BE2C (cell line): ENCODE measurements at regions not wholly inside any gene's neighbourhood (a gene's known extent, or its start where the extent isn't known, plus 50 kb on each side); places are given as distances from the start of the nearest gene placed in this dataset.

Experiments
- DNase-seq: peaks from one replicate; pipeline ENCODE4 v3.0.0-alpha.2; 2020
- H3K27me3 ChIP-seq: fragments of 250-450 bp; sonication (Bioruptor Pico); 2 replicates; pipeline ENCODE4 v1.5.1; 2020; ENCODE audit warnings: mild to moderate bottlenecking
- H3K36me3 ChIP-seq: fragments of 250-450 bp; sonication (Bioruptor Pico); 2 replicates; pipeline ENCODE4 v1.5.1; 2020; ENCODE audit warnings: mild to moderate bottlenecking
- H3K4me1 ChIP-seq: fragments of 250-450 bp; sonication (Bioruptor Pico); 2 replicates; pipeline ENCODE4 v1.5.1; 2020
- H3K4me3 ChIP-seq: 2 replicates; pipeline ENCODE4 v1.5.1; 2011; ENCODE audit warnings: low read depth, low read length
- H3K9me3 ChIP-seq: fragments of 250-450 bp; sonication (Bioruptor Pico); 2 replicates; pipeline ENCODE4 v1.5.1; 2020
- CTCF ChIP-seq: IDR thresholded peaks from 2 replicates; pipeline ENCODE4 v1.5.1; 2012; ENCODE audit warnings: mild to moderate bottlenecking, low read depth, low read length

GRCh38 chr3:168396861-168397260 is 301.1 kb upstream of the GOLIM4 start:
- H3K9me3 ChIP-seq, result no peaks in the 10 kb centered on the region
- TF ChIP-seq CTCF, result no peak
- no peaks in the 10 kb centered on the region for H3K36me3 ChIP-seq
- H3K27me3 ChIP-seq, result no peaks in the 10 kb centered on the region
- H3K4me1 ChIP-seq, result no peaks in the 10 kb centered on the region
- H3K4me3 ChIP-seq, result no peak overlapping the region
- no peak for DNase-seq

GRCh38 chr3:168395551-168395950 is 299.8 kb upstream of the GOLIM4 start:
- no peak overlapping the region for H3K4me3 ChIP-seq
- DNase-seq, result no peak
- H3K27me3 ChIP-seq, result no peaks in the 10 kb centered on the region
- H3K36me3 ChIP-seq, result no peaks in the 10 kb centered on the region
- no peaks in the 10 kb centered on the region for H3K4me1 ChIP-seq
- no peaks in the 10 kb centered on the region for H3K9me3 ChIP-seq
- TF ChIP-seq CTCF, result no peak

GRCh38 chr3:168394439-168394838 is 298.7 kb upstream of the GOLIM4 start:
- no peak overlapping the region for H3K4me3 ChIP-seq
- TF ChIP-seq CTCF, result no peak
- H3K36me3 ChIP-seq, result no peaks in the 10 kb centered on the region
- H3K27me3 ChIP-seq, result no peaks in the 10 kb centered on the region
- no peak for DNase-seq
- H3K9me3 ChIP-seq, result no peaks in the 10 kb centered on the region
- H3K4me1 ChIP-seq, result no peaks in the 10 kb centered on the region

- no peak for TF ChIP-seq CTCF
- Histone ChIP-seq H3K36me3 (no peaks in the 10 kb centered on the region), H3K27me3 (no peaks in the 10 kb centered on the region), H3K4me1 (no peaks in the 10 kb centered on the region), H3K9me3 (no peaks in the 10 kb centered on the region), H3K4me3 (no peak overlapping the region)
- DNase-seq, result no peak
Observed at GRCh38 chr3:168386301-168386700, 290.6 kb upstream of the GOLIM4 start.

DNA sequence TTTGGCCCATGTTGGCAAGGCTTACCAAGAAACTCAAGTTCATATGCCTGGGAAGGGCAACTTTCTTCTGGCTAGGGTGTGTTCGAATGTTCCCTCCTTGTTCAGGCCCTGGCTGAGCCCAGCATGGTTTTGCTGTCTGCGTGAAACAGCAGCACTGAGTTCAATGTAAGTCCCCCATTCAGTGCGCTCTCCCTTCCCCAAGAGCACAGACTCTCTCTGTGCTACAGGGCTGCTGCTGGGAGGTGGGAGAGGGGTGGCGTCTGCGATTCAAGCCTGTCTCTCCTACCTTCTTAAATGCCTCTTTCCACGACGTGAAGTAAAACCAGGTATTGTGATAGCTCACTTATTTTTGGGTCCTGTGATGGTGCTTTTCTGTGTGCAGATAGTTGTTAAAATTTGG is 289.3 kb upstream of the GOLIM4 start:
- Histone ChIP-seq H3K4me1 (no peaks in the 10 kb centered on the region), H3K27me3 (no peaks in the 10 kb centered on the region)

GRCh38 chr3:168383573-168383972 is 287.8 kb upstream of the GOLIM4 start:
- DNase-seq, result no peak
- Histone ChIP-seq H3K4me1 (no peaks in the 10 kb centered on the region), H3K4me3 (no peak overlapping the region), H3K9me3 (no peaks in the 10 kb centered on the region), H3K36me3 (no peaks in the 10 kb centered on the region), H3K27me3 (no peaks in the 10 kb centered on the region)
- TF ChIP-seq CTCF, result no peak

More for the DNA sequence above, 289.3 kb upstream of the GOLIM4 start:
- no peaks in the 10 kb centered on the region for H3K9me3 ChIP-seq
- no peaks in the 10 kb centered on the region for H3K36me3 ChIP-seq
- DNase-seq, result no peak
- no peak overlapping the region for H3K4me3 ChIP-seq
- no peak for TF ChIP-seq CTCF
